ENCODE measurements at regions not wholly inside any gene's neighbourhood (a gene's known extent, or its start where the extent isn't known, plus 50 kb on each side); places are given as distances from the start of the nearest gene placed in this dataset.

GRCh38 chr18:40673150-40673549, 1281.9 kb upstream of the PIK3C3 start:
- no peaks in the 10 kb centered on the region for H3K27me3 ChIP-seq (ENCODE audit: control insufficient read depth, insufficient read depth, low read length)
- TF ChIP-seq, protein P1, sequence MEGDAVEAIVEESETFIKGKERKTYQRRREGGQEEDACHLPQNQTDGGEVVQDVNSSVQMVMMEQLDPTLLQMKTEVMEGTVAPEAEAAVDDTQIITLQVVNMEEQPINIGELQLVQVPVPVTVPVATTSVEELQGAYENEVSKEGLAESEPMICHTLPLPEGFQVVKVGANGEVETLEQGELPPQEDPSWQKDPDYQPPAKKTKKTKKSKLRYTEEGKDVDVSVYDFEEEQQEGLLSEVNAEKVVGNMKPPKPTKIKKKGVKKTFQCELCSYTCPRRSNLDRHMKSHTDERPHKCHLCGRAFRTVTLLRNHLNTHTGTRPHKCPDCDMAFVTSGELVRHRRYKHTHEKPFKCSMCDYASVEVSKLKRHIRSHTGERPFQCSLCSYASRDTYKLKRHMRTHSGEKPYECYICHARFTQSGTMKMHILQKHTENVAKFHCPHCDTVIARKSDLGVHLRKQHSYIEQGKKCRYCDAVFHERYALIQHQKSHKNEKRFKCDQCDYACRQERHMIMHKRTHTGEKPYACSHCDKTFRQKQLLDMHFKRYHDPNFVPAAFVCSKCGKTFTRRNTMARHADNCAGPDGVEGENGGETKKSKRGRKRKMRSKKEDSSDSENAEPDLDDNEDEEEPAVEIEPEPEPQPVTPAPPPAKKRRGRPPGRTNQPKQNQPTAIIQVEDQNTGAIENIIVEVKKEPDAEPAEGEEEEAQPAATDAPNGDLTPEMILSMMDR (IDR thresholded peaks at IDR 0.05; ENCODE audit: insufficient read depth, low read length, severe bottlenecking): no peak
- FAIRE-seq (no peak), DNase-seq (ENCODE audit: low read depth) (no peak)
- no peak overlapping the region for H3K4me3 ChIP-seq (ENCODE audit: low read depth, low read length)
- H3K36me3 ChIP-seq (ENCODE audit: control insufficient read depth, insufficient read depth, low read length): no peaks in the 10 kb centered on the region

DNA sequence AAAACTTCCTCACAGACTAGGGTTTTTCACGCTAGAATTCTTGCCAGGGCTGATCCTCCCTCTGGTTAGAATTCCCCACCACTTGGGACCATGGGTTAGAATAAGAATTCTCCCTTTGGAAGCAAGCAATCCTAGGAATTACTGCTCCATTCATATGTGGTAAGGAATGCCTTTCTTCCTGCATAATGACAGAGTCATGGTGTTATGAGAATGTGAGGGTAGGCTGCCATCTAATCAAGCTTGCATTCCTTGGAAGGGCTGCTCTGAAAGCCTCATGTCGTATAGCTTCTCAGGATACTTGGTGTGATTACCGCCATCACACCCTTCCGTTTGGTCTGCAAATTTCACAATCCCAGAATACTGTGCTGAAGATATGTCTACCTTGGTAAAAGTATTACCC, 1282.4 kb upstream of the PIK3C3 start:
- no peaks in the 10 kb centered on the region for H3K27me3 ChIP-seq (ENCODE audit: control insufficient read depth, insufficient read depth, low read length)
- TF ChIP-seq, protein P1 (IDR thresholded peaks at IDR 0.05; ENCODE audit: insufficient read depth, low read length, severe bottlenecking): no peak
- no peak for FAIRE-seq
- H3K36me3 ChIP-seq (ENCODE audit: control insufficient read depth, insufficient read depth, low read length): no peaks in the 10 kb centered on the region
- DNase-seq (ENCODE audit: low read depth): no peak
- no peak overlapping the region for H3K4me3 ChIP-seq (ENCODE audit: low read depth, low read length)

- TF ChIP-seq, protein P1 (IDR thresholded peaks at IDR 0.05; ENCODE audit: insufficient read depth, low read length, severe bottlenecking): no peak
- Histone ChIP-seq H3K27me3 (ENCODE audit: control insufficient read depth, insufficient read depth, low read length) (no peaks in the 10 kb centered on the region), H3K36me3 (ENCODE audit: control insufficient read depth, insufficient read depth, low read length) (no peaks in the 10 kb centered on the region), H3K4me3 (ENCODE audit: low read depth, low read length) (no peak overlapping the region)
- DNase-seq (ENCODE audit: low read depth) (no peak), FAIRE-seq (no peak)
Observed at GRCh38 chr18:40670668-40671375, 1284.2 kb upstream of the PIK3C3 start.

- Histone ChIP-seq H3K36me3 (ENCODE audit: control insufficient read depth, insufficient read depth, low read length) (no peaks in the 10 kb centered on the region), H3K27me3 (ENCODE audit: control insufficient read depth, insufficient read depth, low read length) (no peaks in the 10 kb centered on the region), H3K4me3 (ENCODE audit: low read depth, low read length) (no peak overlapping the region)
- FAIRE-seq (no peak), DNase-seq (ENCODE audit: low read depth) (no peak)
- TF ChIP-seq, protein P1 (IDR thresholded peaks at IDR 0.05; ENCODE audit: insufficient read depth, low read length, severe bottlenecking): no peak
Observed at GRCh38 chr18:40662898-40663437, 1292.1 kb upstream of the PIK3C3 start.

- no peaks in the 10 kb centered on the region for H3K36me3 ChIP-seq (ENCODE audit: control insufficient read depth, insufficient read depth, low read length)
- DNase-seq (ENCODE audit: low read depth): no peak
- no peaks in the 10 kb centered on the region for H3K27me3 ChIP-seq (ENCODE audit: control insufficient read depth, insufficient read depth, low read length)
- FAIRE-seq: no peak
- TF ChIP-seq, protein P1 (IDR thresholded peaks at IDR 0.05; ENCODE audit: insufficient read depth, low read length, severe bottlenecking): no peak
- no peak overlapping the region for H3K4me3 ChIP-seq (ENCODE audit: low read depth, low read length)
Observed at GRCh38 chr18:40653682-40654081, 1301.4 kb upstream of the PIK3C3 start.

DNA sequence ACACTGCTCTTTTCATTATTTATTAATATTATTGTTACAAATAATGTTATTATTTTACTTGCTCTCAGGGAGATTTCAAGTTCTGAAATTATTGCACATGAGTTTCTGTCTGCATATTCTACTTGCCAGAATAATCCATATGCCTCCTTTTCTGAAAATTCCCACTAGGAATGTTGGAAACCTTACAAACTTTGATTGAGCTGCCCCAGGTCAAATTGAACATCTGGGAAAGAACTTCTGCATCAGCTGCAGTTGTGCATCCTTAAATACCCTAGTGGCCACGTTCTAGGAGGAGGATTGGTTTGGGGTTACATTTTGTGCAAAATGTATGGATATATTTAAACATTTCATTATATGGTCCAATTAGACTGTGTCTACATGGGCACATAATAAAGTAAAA, 1302.7 kb upstream of the PIK3C3 start:
- Histone ChIP-seq H3K4me3 (ENCODE audit: low read depth, low read length) (no peak overlapping the region), H3K36me3 (ENCODE audit: control insufficient read depth, insufficient read depth, low read length) (no peaks in the 10 kb centered on the region), H3K27me3 (ENCODE audit: control insufficient read depth, insufficient read depth, low read length) (no peaks in the 10 kb centered on the region)
- DNase-seq (ENCODE audit: low read depth): no peak
- FAIRE-seq: no peak
- TF ChIP-seq, protein P1 (IDR thresholded peaks at IDR 0.05; ENCODE audit: insufficient read depth, low read length, severe bottlenecking): no peak

Data from bronchial epithelial cell (primary cell).